GM23248 (cell line): ENCODE measurements at regions not wholly inside any gene's neighbourhood (a gene's known extent, or its start where the extent isn't known, plus 50 kb on each side); places are given as distances from the start of the nearest gene placed in this dataset.
"Not testable (repeated sequence)": the region's sequence is repeated elsewhere in the genome, so short reads cannot be mapped to it uniquely, and the experiment has no call there.

ENCODE experiments used
- DNase-seq: peaks from one replicate; pipeline ENCODE4 v3.0.0-alpha.2; 2015
- H2AFZ ChIP-seq: fragments of 200-600 bp; sonication (generic); 2 replicates; pipeline ENCODE4 v1.6.1; 2016; ENCODE audit warnings: antibody characterized with exemption
- H3F3A ChIP-seq: fragments of 200-600 bp; sonication (generic); 2 replicates; pipeline ENCODE4 v1.6.1; 2016; ENCODE audit warnings: mild to moderate bottlenecking, antibody characterized with exemption, mixed run types; ENCODE audit not compliant: insufficient read depth
- H3K27ac ChIP-seq: fragments of 200-600 bp; sonication (generic); 2 replicates; pipeline ENCODE4 v1.5.1; 2016; ENCODE audit warnings: mild to moderate bottlenecking
- H3K27me3 ChIP-seq: fragments of 200-600 bp; sonication (generic); replicated peaks from 2 replicates; pipeline ENCODE4 v1.6.1; 2016; ENCODE audit warnings: mild to moderate bottlenecking; ENCODE audit not compliant: insufficient read depth
- H3K36me3 ChIP-seq: fragments of 200-600 bp; sonication (generic); 2 replicates; pipeline ENCODE4 v1.6.1; 2016; ENCODE audit warnings: low read depth, mild to moderate bottlenecking
- H3K4me1 ChIP-seq: fragments of 200-600 bp; sonication (generic); 2 replicates; pipeline ENCODE4 v1.6.1; 2016; ENCODE audit warnings: mild to moderate bottlenecking; ENCODE audit not compliant: insufficient read depth
- H3K4me2 ChIP-seq: fragments of 200-600 bp; sonication (generic); one replicate; pipeline ENCODE4 v1.6.1; 2016; ENCODE audit warnings: mild to moderate bottlenecking; ENCODE audit not compliant: unreplicated experiment
- H3K4me3 ChIP-seq: fragments of 200-600 bp; sonication (generic); 2 replicates; pipeline ENCODE4 v1.5.1; 2016; ENCODE audit warnings: mild to moderate bottlenecking
- H3K79me2 ChIP-seq: fragments of 200-600 bp; sonication (generic); 2 replicates; pipeline ENCODE4 v1.6.1; 2016; ENCODE audit warnings: mild to moderate bottlenecking; ENCODE audit not compliant: insufficient read depth
- H3K9ac ChIP-seq: fragments of 200-600 bp; sonication (generic); 2 replicates; pipeline ENCODE4 v1.6.1; 2016; ENCODE audit warnings: mild to moderate bottlenecking
- H3K9me2 ChIP-seq: fragments of 200-600 bp; sonication (generic); 2 replicates; pipeline ENCODE4 v1.6.1; 2016; ENCODE audit warnings: mixed run types, mild to moderate bottlenecking, moderate library complexity; ENCODE audit not compliant: insufficient read depth
- H3K9me3 ChIP-seq: fragments of 200-600 bp; sonication (generic); one replicate; pipeline ENCODE4 v1.6.1; 2017; ENCODE audit warnings: low read depth
- H4K20me1 ChIP-seq: fragments of 200-600 bp; sonication (generic); 2 replicates; pipeline ENCODE4 v1.6.0; 2016; ENCODE audit not compliant: insufficient read depth
- EZH2 ChIP-seq: fragments of 200-600 bp; sonication (generic); IDR thresholded peaks from 2 replicates; pipeline ENCODE4 v1.6.1; 2018; ENCODE audit warnings: antibody characterized with exemption, mild to moderate bottlenecking; ENCODE audit not compliant: insufficient read depth, poor library complexity, severe bottlenecking
- EZH2phosphoT487 ChIP-seq: fragments of 200-600 bp; sonication (generic); IDR thresholded peaks from 2 replicates; pipeline ENCODE4 v1.6.1; 2018; ENCODE audit warnings: antibody characterized with exemption, moderate library complexity, mild to moderate bottlenecking, low read depth; ENCODE audit not compliant: insufficient read depth
- WGBS, 2 experiments: methylation state at CpG; one replicate each; pipeline ENCODE4 v1.1.6; 2015 to 2017; ENCODE audit warnings: low lambda C conversion rate in 2 of 2, low coverage in 1 of 2; ENCODE audit errors: missing lambda C conversion rate in 2 of 2; 5-methylcytosine and 5-hydroxymethylcytosine counted together
- in situ Hi-C: fragments of 300-500 bp; cut with MboI; formaldehyde crosslinking; loops from 2 replicates; pipeline ENCODE4 v1.15.0; 2020

DNA sequence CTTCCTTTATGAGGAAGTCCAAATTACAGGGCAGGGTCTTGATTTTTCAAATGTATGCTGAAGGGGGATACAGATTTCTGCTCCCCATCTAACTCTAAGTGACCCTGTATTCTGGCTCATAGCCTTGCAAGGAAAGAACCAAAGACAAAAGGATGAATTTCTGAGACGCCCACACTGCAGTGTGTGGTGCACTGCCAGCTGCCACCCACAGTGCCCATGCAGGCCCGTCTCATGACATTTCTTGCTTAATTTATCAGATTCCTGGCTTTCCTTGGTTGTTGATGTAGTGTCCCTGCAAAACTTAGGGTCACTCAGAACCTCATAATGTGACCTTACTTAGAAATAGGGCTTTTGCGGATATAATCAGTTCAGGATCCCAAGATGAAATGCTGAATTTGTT lies 68.0 kb downstream of the CBLN4 start:
- Histone ChIP-seq H3K79me2 (no peaks in the 10 kb centered on the region), H2AFZ (no peak overlapping the region), H3K9ac (no peak overlapping the region), H3K27ac (no peak overlapping the region), H3K4me3 (no peak overlapping the region), H3F3A (no peaks in the 10 kb centered on the region), H3K9me3 (no peaks in the 10 kb centered on the region), H3K9me2 (no peaks in the 10 kb centered on the region), H3K27me3 (no peaks in the 10 kb centered on the region), H3K4me1 (no peaks in the 10 kb centered on the region), H4K20me1 (no peaks in the 10 kb centered on the region), H3K4me2 (no peak overlapping the region), H3K36me3 (no peaks in the 10 kb centered on the region)
- 27 to 33% methylated on average over 3 of the region's 3 CpGs for WGBS, 2 experiments
- TF ChIP-seq EZH2phosphoT487: no peak
- no peak for TF ChIP-seq EZH2
- in situ Hi-C loops: no loop called here
- DNase-seq: no peak

DNA sequence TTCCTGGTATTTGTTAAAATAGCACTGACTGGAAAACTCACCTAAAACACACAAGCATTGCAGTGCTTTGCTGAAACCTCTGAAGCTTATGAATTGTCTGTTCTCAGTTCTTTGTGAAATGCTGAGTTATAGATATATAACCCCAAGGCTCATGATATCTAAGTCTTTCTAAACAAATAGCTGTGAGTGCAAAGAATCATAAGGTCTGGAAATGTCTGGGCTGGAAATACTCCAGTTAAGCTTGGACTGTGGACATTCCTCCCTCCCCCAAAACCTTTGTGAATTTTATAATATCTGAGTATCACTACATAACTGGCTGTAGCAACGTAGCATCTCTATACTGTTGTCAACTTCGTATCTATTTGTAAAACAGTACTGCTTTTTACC lies 69.1 kb downstream of the CBLN4 start:
- Histone ChIP-seq H3K4me3 (no peak overlapping the region), H4K20me1 (no peaks in the 10 kb centered on the region), H3K36me3 (no peaks in the 10 kb centered on the region), H3K9me2 (no peaks in the 10 kb centered on the region), H3K4me1 (no peaks in the 10 kb centered on the region), H3K9ac (no peak overlapping the region), H3K79me2 (no peaks in the 10 kb centered on the region), H3K9me3 (no peaks in the 10 kb centered on the region), H3K27ac (no peak overlapping the region), H3K4me2 (no peak overlapping the region), H3K27me3 (no peaks in the 10 kb centered on the region), H3F3A (no peaks in the 10 kb centered on the region), H2AFZ (no peak overlapping the region)
- in situ Hi-C loops: no loop called here
- DNase-seq: no peak
- TF ChIP-seq EZH2 (no peak), EZH2phosphoT487 (no peak)
- 6 to 12% methylated on average over 2 of the region's 2 CpGs for WGBS, 2 experiments

DNA sequence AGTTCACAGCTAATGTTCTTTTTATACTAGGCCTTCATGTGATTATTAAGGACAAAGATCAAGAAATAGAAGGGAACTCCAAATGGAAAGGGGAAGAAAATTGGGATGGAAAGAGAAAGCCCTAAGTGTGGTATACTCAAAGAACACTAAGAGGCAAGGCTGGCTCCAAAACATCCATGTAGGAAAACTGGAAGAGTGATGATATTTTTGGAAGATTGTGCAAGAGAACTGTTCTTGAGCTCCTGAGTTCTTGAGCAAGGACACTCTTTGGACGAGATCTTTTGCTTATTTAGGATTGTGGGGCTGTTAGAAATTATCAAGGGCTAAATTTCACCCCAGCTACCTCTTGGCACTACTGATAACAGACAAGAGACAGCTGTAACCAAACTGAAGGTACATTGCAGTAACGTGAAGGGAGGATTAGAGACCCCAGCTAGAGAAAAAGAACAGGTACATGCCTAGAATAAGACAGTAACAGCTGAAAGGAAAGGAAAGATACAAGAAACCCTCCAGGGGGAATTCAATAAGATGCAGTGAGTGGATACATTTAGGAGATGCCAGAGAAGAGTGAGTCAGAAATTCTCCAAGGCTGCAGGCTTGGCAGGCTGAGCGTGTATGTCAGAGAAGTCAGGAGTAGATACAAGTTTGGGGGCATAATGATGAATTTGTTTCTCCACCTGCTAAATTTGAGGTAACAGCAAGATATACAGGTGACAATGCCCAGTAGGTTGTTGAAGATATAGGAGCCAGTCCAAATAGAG lies 69.7 kb downstream of the CBLN4 start:
- no peak for TF ChIP-seq EZH2
- TF ChIP-seq EZH2phosphoT487: no peak
- WGBS, 2 experiments: 0 to 6% methylated on average over 3 of the region's 3 CpGs
- no peaks in the 10 kb centered on the region for H4K20me1 ChIP-seq
- H3K9me3 ChIP-seq: no peaks in the 10 kb centered on the region
- no peaks in the 10 kb centered on the region for H3F3A ChIP-seq
- H3K4me2 ChIP-seq: no peak overlapping the region
- H3K79me2 ChIP-seq: no peaks in the 10 kb centered on the region
- no peaks in the 10 kb centered on the region for H3K36me3 ChIP-seq
- H2AFZ ChIP-seq: no peak overlapping the region
- H3K27ac ChIP-seq: no peak overlapping the region
- H3K4me1 ChIP-seq: no peaks in the 10 kb centered on the region
- no peak overlapping the region for H3K4me3 ChIP-seq
- no peak overlapping the region for H3K9ac ChIP-seq
- no peaks in the 10 kb centered on the region for H3K9me2 ChIP-seq
- H3K27me3 ChIP-seq: no peaks in the 10 kb centered on the region
- in situ Hi-C loops: no loop called here
- DNase-seq: no peak

DNA sequence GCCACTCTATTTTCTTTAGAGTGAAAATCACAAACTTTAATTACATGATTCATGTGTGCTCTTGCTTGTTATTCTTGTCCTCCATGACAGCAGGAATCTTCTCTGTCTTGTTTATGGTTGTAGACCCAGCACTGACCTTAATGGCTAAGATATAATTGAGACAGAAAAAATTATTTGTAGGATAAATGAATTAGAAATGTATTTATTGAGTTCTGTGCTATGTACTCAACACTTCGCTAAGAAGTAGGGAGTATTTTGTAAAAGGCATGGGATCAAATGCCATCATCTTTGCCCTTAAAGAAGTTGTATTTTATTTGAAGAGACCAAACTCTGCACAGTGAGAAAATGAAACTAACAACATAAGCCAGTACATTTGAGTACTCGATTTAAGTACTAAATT lies 71.2 kb downstream of the CBLN4 start:
- Histone ChIP-seq H3K27me3 (no peaks in the 10 kb centered on the region), H4K20me1 (no peaks in the 10 kb centered on the region), H3K9me2 (no peaks in the 10 kb centered on the region), H3K4me1 (no peaks in the 10 kb centered on the region), H3K36me3 (no peaks in the 10 kb centered on the region), H3K79me2 (no peaks in the 10 kb centered on the region), H3F3A (no peaks in the 10 kb centered on the region), H3K9me3 (no peaks in the 10 kb centered on the region), H3K4me3 (no peak overlapping the region), H3K27ac (no peak overlapping the region), H3K9ac (no peak overlapping the region), H3K4me2 (no peak overlapping the region), H2AFZ (no peak overlapping the region)
- no peak for DNase-seq
- in situ Hi-C loops: no loop called here
- WGBS, 2 experiments: 13% methylated on average over 2 of the region's 2 CpGs
- TF ChIP-seq EZH2 (no peak), EZH2phosphoT487 (no peak)

DNA sequence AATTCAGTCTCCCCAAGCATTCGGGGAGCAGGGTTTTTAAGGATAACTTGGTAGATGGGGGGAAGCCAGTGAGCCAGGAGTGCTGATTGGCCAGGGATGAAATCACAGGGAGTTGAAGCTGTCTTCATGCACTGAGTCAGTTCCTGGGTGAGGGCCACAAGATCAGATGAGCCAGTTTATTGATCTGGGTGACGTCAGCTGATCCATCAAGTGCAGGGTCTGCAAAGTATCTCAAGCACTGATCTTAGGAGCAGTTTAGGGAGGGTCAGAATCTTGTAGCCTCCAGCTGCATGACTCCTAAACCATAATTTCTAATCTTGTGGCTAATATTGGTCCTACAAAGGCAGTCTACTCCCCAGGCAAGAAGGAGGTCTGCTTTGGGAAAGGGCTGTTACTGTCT lies 74.4 kb downstream of the CBLN4 start:
- H3K4me3 ChIP-seq, H4K20me1 ChIP-seq, H3K9me3 ChIP-seq, H3K79me2 ChIP-seq, H3K9me2 ChIP-seq, H3K4me2 ChIP-seq, H3F3A ChIP-seq, DNase-seq, H2AFZ ChIP-seq, in situ Hi-C loops, H3K27ac ChIP-seq, H3K27me3 ChIP-seq, H3K36me3 ChIP-seq, H3K9ac ChIP-seq, H3K4me1 ChIP-seq: not testable (repeated sequence)
- WGBS, 2 experiments: 8 to 24% methylated on average over 2 of the region's 2 CpGs
